Keratinocyte (primary cell): ENCODE measurements at regions not wholly inside any gene's neighbourhood (a gene's known extent, or its start where the extent isn't known, plus 50 kb on each side); places are given as distances from the start of the nearest gene placed in this dataset.

Source experiments
- DNase-seq: peaks from one replicate; pipeline ENCODE4 v3.0.0-alpha.2; 2011; ENCODE audit warnings: low read depth, missing footprints, low spot score
- FAIRE-seq: peaks from 2 replicates; lab custom pipeline; 2011; peaks lifted over from hg19 to GRCh38; lab: Jason Lieb, UNC
- H2AFZ ChIP-seq: 2 replicates; pipeline ENCODE4 v1.6.0; 2012; ENCODE audit warnings: low read length, control low read depth, inconsistent platforms; ENCODE audit not compliant: control insufficient read depth
- H3K27ac ChIP-seq: 2 replicates; pipeline ENCODE4 v1.5.1; 2011; ENCODE audit warnings: low read length; ENCODE audit not compliant: control insufficient read depth, insufficient read depth
- H3K27me3 ChIP-seq: 3 replicates; pipeline ENCODE4 v1.6.0; 2011; ENCODE audit warnings: low read length; ENCODE audit not compliant: control insufficient read depth, insufficient read depth; ENCODE audit errors: extremely low read depth
- H3K36me3 ChIP-seq, 2 experiments: 2 replicates in 1 of 2; 3 replicates in 1 of 2; pipeline ENCODE4 v1.5.1; 2011; ENCODE audit warnings: low read length in 2 of 2, mild to moderate bottlenecking in 1 of 2; ENCODE audit not compliant: control insufficient read depth in 2 of 2, insufficient read depth in 2 of 2; ENCODE audit errors: extremely low read depth in 1 of 2
- H3K4me1 ChIP-seq: 3 replicates; pipeline ENCODE4 v1.5.1; 2011; ENCODE audit warnings: low read length; ENCODE audit not compliant: control insufficient read depth, insufficient read depth; ENCODE audit errors: extremely low read depth
- H3K4me2 ChIP-seq: 3 replicates; pipeline ENCODE4 v1.6.0; 2011; ENCODE audit warnings: low read depth, low read length; ENCODE audit not compliant: control insufficient read depth, insufficient read depth; ENCODE audit errors: extremely low read depth
- H3K4me3 ChIP-seq, 3 experiments: fragments of 200-600 bp in 1 of 3; sonication (generic) in 1 of 3; 2 replicates in 2 of 3; 3 replicates in 1 of 3; pipeline ENCODE4 v1.5.1; 2011 to 2016; ENCODE audit warnings: low read length in 3 of 3, mild to moderate bottlenecking in 3 of 3, control low read depth in 2 of 3, inconsistent platforms in 1 of 3, low read depth in 1 of 3, mixed read lengths in 1 of 3, mixed run types in 1 of 3, moderate library complexity in 1 of 3; ENCODE audit not compliant: control insufficient read depth in 2 of 3, insufficient read depth in 2 of 3; ENCODE audit errors: extremely low read depth in 1 of 3
- H3K79me2 ChIP-seq: 2 replicates; pipeline ENCODE4 v1.6.0; 2012; ENCODE audit warnings: low read length; ENCODE audit not compliant: control insufficient read depth, insufficient read depth
- H3K9ac ChIP-seq: 3 replicates; pipeline ENCODE4 v1.6.0; 2011; ENCODE audit warnings: low read length; ENCODE audit not compliant: control insufficient read depth, insufficient read depth; ENCODE audit errors: extremely low read depth
- H3K9me1 ChIP-seq: 3 replicates; pipeline ENCODE4 v1.6.0; 2011; ENCODE audit warnings: low read length; ENCODE audit not compliant: control insufficient read depth, insufficient read depth; ENCODE audit errors: extremely low read depth
- H3K9me3 ChIP-seq: 2 replicates; pipeline ENCODE4 v1.5.1; 2012; ENCODE audit warnings: low read depth, low read length; ENCODE audit not compliant: control insufficient read depth
- H4K20me1 ChIP-seq: 3 replicates; pipeline ENCODE4 v1.6.0; 2011; ENCODE audit warnings: low read length; ENCODE audit not compliant: control insufficient read depth, insufficient read depth; ENCODE audit errors: extremely low read depth
- CTCF ChIP-seq, 3 experiments: IDR thresholded peaks in 1 of 3; conservative IDR thresholded peaks in 1 of 3; optimal IDR thresholded peaks in 1 of 3; 2 replicates in 2 of 3; 3 replicates in 1 of 3; pipeline versions ENCODE3 to v1.5.1; 2011; ENCODE audit warnings: low read length in 3 of 3, mild to moderate bottlenecking in 3 of 3, moderate library complexity in 2 of 3, control low read depth in 1 of 3, inconsistent platforms in 1 of 3; ENCODE audit not compliant: insufficient read depth in 2 of 3; ENCODE audit errors: extremely low read depth in 1 of 3
- EZH2 ChIP-seq: IDR thresholded peaks from one replicate; pipeline ENCODE4 v1.6.1; 2012; ENCODE audit warnings: inconsistent platforms, mild to moderate bottlenecking, low read length, moderate library complexity
- dilution Hi-C: fragments of 300-500 bp; cut with MboI; formaldehyde crosslinking; loops from one replicate; pipeline ENCODE4 v1.7.0; 2020; ENCODE audit warnings: low sequenced_read_pairs; ENCODE audit not compliant: extremely low pct_ligation_motif_present

DNA sequence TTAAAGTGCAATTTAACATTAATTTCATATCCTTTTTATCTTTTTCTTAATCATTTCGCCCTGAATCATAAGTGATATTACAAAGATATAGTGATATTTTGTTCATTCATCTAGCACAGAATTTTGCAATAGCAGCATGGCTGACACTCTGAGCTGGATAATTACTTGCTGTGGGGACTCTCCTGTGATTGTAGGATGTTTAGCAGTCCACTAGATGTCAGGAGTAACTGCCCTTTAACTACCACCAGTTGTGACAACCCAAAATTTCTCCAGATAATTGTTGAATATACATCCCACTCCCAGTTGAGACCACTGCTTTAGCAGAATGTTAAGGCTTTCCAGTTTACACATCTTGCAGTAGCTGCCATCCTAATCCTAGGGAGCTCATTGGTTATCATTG is 196.8 kb upstream of the MBNL1 start:
- Histone ChIP-seq H2AFZ (no peak overlapping the region), H3K4me2 (no peak overlapping the region), H3K9me1 (no peaks in the 10 kb centered on the region), H3K4me3 (no peak overlapping the region), H3K4me1 (peaks cover 3% of the 10 kb centered on the region), H3K9ac (no peak overlapping the region), H3K79me2 (no peaks in the 10 kb centered on the region), H3K27me3 (no peaks in the 10 kb centered on the region), H3K9me3 (no peaks in the 10 kb centered on the region), H3K27ac (no peak overlapping the region), H3K36me3 (no peaks in the 10 kb centered on the region), H4K20me1 (no peaks in the 10 kb centered on the region)
- TF ChIP-seq EZH2, result no peak
- TF ChIP-seq CTCF (optimal IDR thresholded peaks at IDR 0.05 in 1 of 3, IDR thresholded peaks at IDR 0.05 in 1 of 3, conservative IDR thresholded peaks at IDR 0.05 in 1 of 3; ENCODE audit: extremely low read depth in 1 of 3, insufficient read depth in 2 of 3, low read length in 3 of 3), result peak; percentile 45 to 71 (median 55)
- dilution Hi-C loops, result no loop called here
- no peak for DNase-seq
- peak; percentile 58 for FAIRE-seq

- Histone ChIP-seq H3K9ac (no peak overlapping the region), H3K9me3 (no peaks in the 10 kb centered on the region), H3K4me3 (no peak overlapping the region), H3K9me1 (no peaks in the 10 kb centered on the region), H2AFZ (no peak overlapping the region), H3K4me1 (peaks cover 3% of the 10 kb centered on the region), H3K79me2 (no peaks in the 10 kb centered on the region), H4K20me1 (no peaks in the 10 kb centered on the region), H3K27me3 (no peaks in the 10 kb centered on the region), H3K36me3 (no peaks in the 10 kb centered on the region), H3K4me2 (no peak overlapping the region), H3K27ac (no peak overlapping the region)
- TF ChIP-seq EZH2 (no peak), CTCF (optimal IDR thresholded peaks at IDR 0.05 in 1 of 3, IDR thresholded peaks at IDR 0.05 in 1 of 3, conservative IDR thresholded peaks at IDR 0.05 in 1 of 3; ENCODE audit: extremely low read depth in 1 of 3, insufficient read depth in 2 of 3, low read length in 3 of 3) (peak in 1 of 3 experiments; percentile 6)
- dilution Hi-C loops, result no loop called here
- DNase-seq (no peak), FAIRE-seq (no peak)
These were observed 195.5 kb upstream of the MBNL1 start for GRCh38 chr3:152073267-152073666.
